H1 (cell line): ENCODE measurements at regions not wholly inside any gene's neighbourhood (a gene's known extent, or its start where the extent isn't known, plus 50 kb on each side); places are given as distances from the start of the nearest gene placed in this dataset.

ENCODE experiments used
- CTCF ChIA-PET: fragments of 300-600 bp; sonication (Branson Sonifier 250); formaldehyde crosslinking; loops from one replicate; lab custom pipeline; 2021; ENCODE audit not compliant: partially characterized antibody; lab: Charles Lee
- POLR2A ChIA-PET: fragments of 300-600 bp; sonication (Branson Sonifier 250); formaldehyde crosslinking; loops from one replicate; lab custom pipeline; 2021; ENCODE audit warnings: inconsistent platforms; ENCODE audit not compliant: partially characterized antibody; lab: Charles Lee
- DNase-seq, 2 experiments: peaks; one replicate each; pipeline versions ENCODE4 v3.0.0 to v3.0.0-alpha.2; 2010 to 2022; ENCODE audit warnings: low spot score in 2 of 2, low read depth in 1 of 2, mixed read lengths in 1 of 2
- FAIRE-seq: peaks from 2 replicates; lab custom pipeline; 2011; peaks lifted over from hg19 to GRCh38; lab: Jason Lieb, UNC
- H2AFZ ChIP-seq: 2 replicates; pipeline ENCODE4 v1.8.1; 2012; ENCODE audit warnings: low read length, inconsistent platforms
- H2AK5ac ChIP-seq: 2 replicates; pipeline ENCODE4 v1.6.1; 2013; ENCODE audit warnings: low read depth, low read length
- H2BK120ac ChIP-seq: replicated peaks from 2 replicates; pipeline ENCODE3; 2013; ENCODE audit warnings: low read depth, low read length, inconsistent platforms
- H2BK12ac ChIP-seq: 2 replicates; pipeline ENCODE4 v1.6.1; 2013; ENCODE audit warnings: low read depth, low read length
- H2BK15ac ChIP-seq: 2 replicates; pipeline ENCODE4 v1.6.1; 2013; ENCODE audit warnings: low read length
- H2BK20ac ChIP-seq: 2 replicates; pipeline ENCODE4 v1.6.1; 2013; ENCODE audit warnings: low read length
- H2BK5ac ChIP-seq: 2 replicates; pipeline ENCODE4 v1.6.1; 2013; ENCODE audit warnings: low read depth, low read length
- H3K14ac ChIP-seq: 2 replicates; pipeline ENCODE4 v1.6.1; 2013; ENCODE audit warnings: inconsistent platforms; ENCODE audit not compliant: insufficient read length
- H3K18ac ChIP-seq: 2 replicates; pipeline ENCODE4 v1.6.1; 2013; ENCODE audit warnings: low read length; ENCODE audit errors: extremely low read depth
- H3K23ac ChIP-seq: 2 replicates; pipeline ENCODE4 v1.6.1; 2013; ENCODE audit warnings: inconsistent platforms; ENCODE audit not compliant: insufficient read length
- H3K23me2 ChIP-seq: 2 replicates; pipeline ENCODE4 v1.6.1; 2013; ENCODE audit warnings: low read depth, low read length
- H3K27ac ChIP-seq: 2 replicates; pipeline ENCODE4 v1.6.1; 2011; ENCODE audit warnings: low read depth, low read length, inconsistent platforms
- H3K27me3 ChIP-seq, 4 experiments: replicated peaks in 1 of 4; 1 replicate in 1 of 4; 2 replicates in 3 of 4; pipeline versions ENCODE4 v1.6.1 to v1.8.1; 2011 to 2013; ENCODE audit warnings: low read length in 3 of 4, mild to moderate bottlenecking in 3 of 4, inconsistent platforms in 2 of 4, mixed read lengths in 2 of 4, moderate library complexity in 1 of 4; ENCODE audit not compliant: control insufficient read depth in 3 of 4, insufficient read depth in 3 of 4; ENCODE audit errors: extremely low read depth in 1 of 4
- H3K36me3 ChIP-seq, 4 experiments: 2 replicates each; pipeline versions ENCODE4 v1.6.1 to v1.8.1; 2011 to 2013; ENCODE audit warnings: mild to moderate bottlenecking in 4 of 4, low read length in 3 of 4, moderate library complexity in 2 of 4, control low read depth in 1 of 4, inconsistent platforms in 1 of 4; ENCODE audit not compliant: insufficient read depth in 4 of 4, control insufficient read depth in 2 of 4
- H3K4ac ChIP-seq: replicated peaks from 2 replicates; pipeline ENCODE3; 2013; ENCODE audit warnings: low read length, low read depth, mixed read lengths, inconsistent platforms; ENCODE audit not compliant: insufficient read length
- H3K4me1 ChIP-seq, 4 experiments: replicated peaks in 1 of 4; 1 replicate in 1 of 4; 2 replicates in 3 of 4; pipeline versions ENCODE4 v1.6.1 to v1.8.1; 2011 to 2013; ENCODE audit warnings: low read length in 3 of 4, inconsistent platforms in 2 of 4, mixed read lengths in 1 of 4; ENCODE audit not compliant: insufficient read depth in 4 of 4, control insufficient read depth in 3 of 4
- H3K4me2 ChIP-seq, 2 experiments: 2 replicates each; pipeline versions ENCODE4 v1.6.1 to v1.8.1; 2011 to 2013; ENCODE audit warnings: low read depth in 2 of 2, low read length in 2 of 2, control low read depth in 1 of 2, inconsistent platforms in 1 of 2, mild to moderate bottlenecking in 1 of 2; ENCODE audit not compliant: insufficient read depth in 1 of 2
- H3K4me3 ChIP-seq, 4 experiments: fragments of 200-600, 300-600 bp in 1 of 4; sonication (generic), shearing (Covaris generic), sonication (Bioruptor Twin) in 1 of 4; 2 replicates each; pipeline versions ENCODE4 v1.5.1 to v1.8.1; 2011 to 2016; ENCODE audit warnings: low read length in 4 of 4, low read depth in 3 of 4, control low read depth in 2 of 4, inconsistent platforms in 2 of 4, mild to moderate bottlenecking in 2 of 4, mixed read lengths in 1 of 4, moderate library complexity in 1 of 4; ENCODE audit not compliant: insufficient read depth in 2 of 4; ENCODE audit errors: extremely low read depth in 1 of 4
- H3K56ac ChIP-seq: replicated peaks from 2 replicates; pipeline ENCODE3; 2013; ENCODE audit warnings: low read depth, mild to moderate bottlenecking, mixed read lengths, low read length, inconsistent platforms; ENCODE audit not compliant: insufficient read length
- H3K79me1 ChIP-seq: 2 replicates; pipeline ENCODE4 v1.6.1; 2013; ENCODE audit warnings: low read depth, low read length, control low read depth
- H3K79me2 ChIP-seq, 2 experiments: 2 replicates each; pipeline versions ENCODE4 v1.6.1 to v1.8.1; 2012 to 2013; ENCODE audit warnings: low read length in 2 of 2, mild to moderate bottlenecking in 2 of 2, inconsistent platforms in 1 of 2; ENCODE audit not compliant: insufficient read depth in 2 of 2, control insufficient read depth in 1 of 2
- H3K9ac ChIP-seq, 4 experiments: replicated peaks in 1 of 4; 1 replicate in 1 of 4; 2 replicates in 3 of 4; pipeline versions ENCODE4 v1.6.1 to v1.8.1; 2011 to 2013; ENCODE audit warnings: low read depth in 3 of 4, low read length in 3 of 4, control low read depth in 2 of 4, mild to moderate bottlenecking in 2 of 4, moderate library complexity in 2 of 4, inconsistent platforms in 1 of 4; ENCODE audit errors: extremely low read depth in 1 of 4
- H3K9me3 ChIP-seq, 2 experiments: 2 replicates each; pipeline versions ENCODE4 v1.6.1 to v1.8.1; 2012 to 2013; ENCODE audit warnings: mild to moderate bottlenecking in 2 of 2, moderate library complexity in 2 of 2, control low read depth in 1 of 2, inconsistent platforms in 1 of 2, low read depth in 1 of 2, low read length in 1 of 2, mixed read lengths in 1 of 2; ENCODE audit not compliant: insufficient read depth in 2 of 2
- H4K20me1 ChIP-seq, 2 experiments: replicated peaks in 1 of 2; 2 replicates each; pipeline versions ENCODE3 to v1.8.1; 2011 to 2013; ENCODE audit warnings: inconsistent platforms in 2 of 2, low read length in 2 of 2, mild to moderate bottlenecking in 1 of 2; ENCODE audit not compliant: insufficient read depth in 2 of 2, control insufficient read depth in 1 of 2
- H4K5ac ChIP-seq: 2 replicates; pipeline ENCODE4 v1.6.1; 2013; ENCODE audit warnings: low read length, low read depth, mixed read lengths, inconsistent platforms; ENCODE audit not compliant: insufficient read length
- H4K8ac ChIP-seq: 2 replicates; pipeline ENCODE4 v1.8.0; 2013; ENCODE audit warnings: mild to moderate bottlenecking, moderate library complexity, low read length, inconsistent platforms; ENCODE audit not compliant: insufficient read depth; ENCODE audit errors: extremely low read depth
- H4K91ac ChIP-seq: replicated peaks from 2 replicates; pipeline ENCODE3; 2013; ENCODE audit warnings: low read length, mixed read lengths, inconsistent platforms; ENCODE audit not compliant: insufficient read length
- ASH2L ChIP-seq: fragments of 200-600, 300-600 bp; sonication (generic); IDR thresholded peaks from one replicate; pipeline ENCODE4 v1.7.1; 2017; ENCODE audit warnings: low read length
- EP300 ChIP-seq, 2 experiments: IDR thresholded peaks; 1 replicate in 1 of 2; 2 replicates in 1 of 2; pipeline ENCODE4 v1.6.1; 2011 to 2012; ENCODE audit warnings: low read depth in 2 of 2, low read length in 2 of 2, mild to moderate bottlenecking in 2 of 2, borderline replicate concordance in 1 of 2, inconsistent platforms in 1 of 2, moderate library complexity in 1 of 2
- FOSL1 ChIP-seq: IDR thresholded peaks from 2 replicates; pipeline ENCODE4 v1.6.1; 2011; ENCODE audit warnings: mild to moderate bottlenecking, low read depth, low read length, moderate library complexity; ENCODE audit not compliant: insufficient read depth
- HDAC6 ChIP-seq: IDR thresholded peaks from one replicate; pipeline ENCODE4 v1.7.1; 2012; ENCODE audit warnings: low read depth, mild to moderate bottlenecking, inconsistent platforms, low read length, moderate library complexity
- MAX ChIP-seq: IDR thresholded peaks from 2 replicates; pipeline ENCODE4 v1.6.1; 2012; ENCODE audit warnings: inconsistent platforms
- NANOG ChIP-seq: IDR thresholded peaks from 2 replicates; pipeline ENCODE4 v1.6.1; 2011; ENCODE audit warnings: low read length, low read depth, mild to moderate bottlenecking, inconsistent platforms; ENCODE audit not compliant: insufficient read depth, poor library complexity, severe bottlenecking
- NRF1 ChIP-seq: IDR thresholded peaks from 2 replicates; pipeline ENCODE4 v1.6.1; 2011; ENCODE audit warnings: mild to moderate bottlenecking, low read depth, low read length, improper control_type of control experiment
- SIX5 ChIP-seq: IDR thresholded peaks from 2 replicates; pipeline ENCODE4 v1.6.1; 2011; ENCODE audit warnings: mild to moderate bottlenecking, low read depth, low read length
- SRF ChIP-seq: IDR thresholded peaks from 2 replicates; pipeline ENCODE4 v1.6.1; 2011; ENCODE audit warnings: mild to moderate bottlenecking, low read depth, low read length, moderate library complexity
- TAF1 ChIP-seq: IDR thresholded peaks from 2 replicates; pipeline ENCODE4 v1.6.1; 2011; ENCODE audit warnings: mild to moderate bottlenecking, low read depth, low read length
- TBP ChIP-seq: IDR thresholded peaks from 2 replicates; pipeline ENCODE4 v1.6.1; 2011; ENCODE audit warnings: low read depth, low read length, improper control_type of control experiment
- TCF12 ChIP-seq: IDR thresholded peaks from 2 replicates; pipeline ENCODE4 v1.6.1; 2011; ENCODE audit warnings: low read depth, mild to moderate bottlenecking, low read length
- WGBS, 2 experiments: shearing (Covaris generic) in 1 of 2; methylation state at CpG; one replicate each; pipeline versions ENCODE4 v1.1.6 to v1.1.7; 2013 to 2015; ENCODE audit warnings: low lambda C conversion rate in 2 of 2, mixed read lengths in 2 of 2, inconsistent platforms in 1 of 2, low coverage in 1 of 2, missing lambda C conversion rate in 1 of 2; ENCODE audit not compliant: insufficient replicate concordance in 2 of 2, insufficient coverage in 1 of 2, insufficient read length in 1 of 2; ENCODE audit errors: extremely low coverage in 1 of 2, missing lambda C conversion rate in 1 of 2; 5-methylcytosine and 5-hydroxymethylcytosine counted together
- TF ChIP-seq, protein P1 (sequence below): IDR thresholded peaks from 2 replicates; pipeline ENCODE4 v1.6.1; 2011; ENCODE audit warnings: low read length, improper control_type of control experiment

GRCh38 chr21:15650735-15651134, 79.0 kb upstream of the USP25 start:
- Histone ChIP-seq H2AK5ac (no peak overlapping the region), H2AFZ (no peak overlapping the region), H3K9ac (no peak overlapping the region), H3K4ac (no peak overlapping the region), H4K20me1 (no peaks in the 10 kb centered on the region), H4K8ac (no peak overlapping the region), H3K18ac (no peak overlapping the region), H3K79me2 (no peaks in the 10 kb centered on the region), H3K36me3 (no peaks in the 10 kb centered on the region), H3K27ac (no peak overlapping the region), H2BK5ac (no peak overlapping the region), H3K4me1 (no peaks in the 10 kb centered on the region), H3K4me2 (no peak overlapping the region), H3K4me3 (no peak overlapping the region), H2BK12ac (no peak overlapping the region), H2BK120ac (no peak overlapping the region), H3K79me1 (no peaks in the 10 kb centered on the region), H3K23ac (no peak overlapping the region), H3K56ac (no peak overlapping the region), H4K91ac (no peak overlapping the region), H4K5ac (no peak overlapping the region), H3K27me3 (no peaks in the 10 kb centered on the region), H2BK15ac (no peak overlapping the region), H2BK20ac (no peak overlapping the region), H3K23me2 (no peaks in the 10 kb centered on the region), H3K14ac (no peak overlapping the region), H3K9me3 (no peaks in the 10 kb centered on the region)
- no peak for TF ChIP-seq ASH2L
- TF ChIP-seq NRF1 = no peak
- TF ChIP-seq SRF = no peak
- no peak for TF ChIP-seq NANOG
- no peak for TF ChIP-seq FOSL1
- TF ChIP-seq TCF12 = no peak
- TF ChIP-seq EP300 (IDR thresholded peaks at IDR 0.05; ENCODE audit: borderline replicate concordance in 1 of 2, low read depth in 2 of 2, low read length in 2 of 2) = no peak
- TF ChIP-seq TBP = no peak
- no peak for TF ChIP-seq HDAC6
- TF ChIP-seq MAX = no peak
- TF ChIP-seq SIX5 = no peak
- TF ChIP-seq TAF1 = no peak
- TF ChIP-seq, protein P1, sequence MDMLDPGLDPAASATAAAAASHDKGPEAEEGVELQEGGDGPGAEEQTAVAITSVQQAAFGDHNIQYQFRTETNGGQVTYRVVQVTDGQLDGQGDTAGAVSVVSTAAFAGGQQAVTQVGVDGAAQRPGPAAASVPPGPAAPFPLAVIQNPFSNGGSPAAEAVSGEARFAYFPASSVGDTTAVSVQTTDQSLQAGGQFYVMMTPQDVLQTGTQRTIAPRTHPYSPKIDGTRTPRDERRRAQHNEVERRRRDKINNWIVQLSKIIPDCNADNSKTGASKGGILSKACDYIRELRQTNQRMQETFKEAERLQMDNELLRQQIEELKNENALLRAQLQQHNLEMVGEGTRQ = no peak
- no peak for DNase-seq
- POLR2A ChIA-PET = no interaction called here
- 91% methylated on average over 3 of the region's 3 CpGs; no CpG with 5 or more reads in 1 of the 2 experiments for WGBS, 2 experiments
- CTCF ChIA-PET = no interaction called here
- no peak for FAIRE-seq
